Frontal cortex (tissue), 3 donors: ENCODE measurements at regions not wholly inside any gene's neighbourhood (a gene's known extent, or its start where the extent isn't known, plus 50 kb on each side); places are given as distances from the start of the nearest gene placed in this dataset.

ENCODE experiments used
- DNase-seq, 2 donors: peaks; one replicate each; pipeline ENCODE4 v3.0.0; 2012; ENCODE audit warnings: low spot score in 2 of 2
- FAIRE-seq: peaks from 2 replicates; lab custom pipeline; 2012; peaks lifted over from hg19 to GRCh38; lab: Jason Lieb, UNC
- donor health status: control.
- donor health status: control.
- donor health status: control.

- DNase-seq: no peak
- FAIRE-seq: no peak
Measured at GRCh38 chr21:27636656-27637055, 669.8 kb upstream of the ADAMTS5 start.

- DNase-seq (no peak), FAIRE-seq (no peak)
Measured at GRCh38 chr21:27633631-27634030, 666.7 kb upstream of the ADAMTS5 start.

GRCh38 chr21:27631471-27631870 is 664.6 kb upstream of the ADAMTS5 start:
- no peak for DNase-seq
- no peak for FAIRE-seq

GRCh38 chr21:27622631-27623030 is 655.7 kb upstream of the ADAMTS5 start:
- no peak for DNase-seq
- FAIRE-seq: no peak

GRCh38 chr21:27614231-27614630 is 647.3 kb upstream of the ADAMTS5 start:
- no peak for FAIRE-seq
- no peak for DNase-seq

- FAIRE-seq: no peak
- no peak for DNase-seq
Measured at GRCh38 chr21:27606422-27606821, 639.5 kb upstream of the ADAMTS5 start.

- DNase-seq (no peak), FAIRE-seq (no peak)
Measured at GRCh38 chr21:27596196-27596595, 629.3 kb upstream of the ADAMTS5 start.

- no peak for FAIRE-seq
Measured at GRCh38 chr21:27595716-27596115, 628.8 kb upstream of the ADAMTS5 start.

GRCh38 chr21:27590271-27590670 is 623.4 kb upstream of the ADAMTS5 start:
- DNase-seq (no peak), FAIRE-seq (no peak)

More at GRCh38 chr21:27595716-27596115, 628.8 kb upstream of the ADAMTS5 start:
- DNase-seq: no peak

GRCh38 chr21:27589781-27590180 is 622.9 kb upstream of the ADAMTS5 start:
- FAIRE-seq (no peak), DNase-seq (no peak)

- DNase-seq (no peak), FAIRE-seq (no peak)
Measured at GRCh38 chr21:27586986-27587385, 620.1 kb upstream of the ADAMTS5 start.

- FAIRE-seq: no peak
- DNase-seq: no peak
Measured at GRCh38 chr21:27586326-27586725, 619.4 kb upstream of the ADAMTS5 start.

GRCh38 chr21:27584256-27584655 is 617.4 kb upstream of the ADAMTS5 start:
- no peak for FAIRE-seq
- no peak for DNase-seq

- FAIRE-seq (no peak), DNase-seq (no peak)
Measured at GRCh38 chr21:27582948-27583430, 616.1 kb upstream of the ADAMTS5 start.

- no peak for FAIRE-seq
Measured at GRCh38 chr21:27582246-27582947, 615.5 kb upstream of the ADAMTS5 start.

GRCh38 chr21:27581168-27581567 is 614.3 kb upstream of the ADAMTS5 start:
- FAIRE-seq (no peak), DNase-seq (no peak)

More at GRCh38 chr21:27582246-27582947, 615.5 kb upstream of the ADAMTS5 start:
- DNase-seq: no peak

- no peak for DNase-seq
- no peak for FAIRE-seq
Measured at GRCh38 chr21:27580276-27580675, 613.4 kb upstream of the ADAMTS5 start.

GRCh38 chr21:27578741-27579265 is 611.9 kb upstream of the ADAMTS5 start:
- DNase-seq: no peak
- no peak for FAIRE-seq

GRCh38 chr21:27572696-27573095 is 605.8 kb upstream of the ADAMTS5 start:
- FAIRE-seq: no peak
- DNase-seq: no peak

GRCh38 chr21:27571706-27572105 is 604.8 kb upstream of the ADAMTS5 start:
- DNase-seq: no peak
- FAIRE-seq: no peak

- DNase-seq (no peak), FAIRE-seq (no peak)
Measured at GRCh38 chr21:27570306-27570868, 603.5 kb upstream of the ADAMTS5 start.
